OCI-LY3 (cell line): ENCODE measurements at regions not wholly inside any gene's neighbourhood (a gene's known extent, or its start where the extent isn't known, plus 50 kb on each side); places are given as distances from the start of the nearest gene placed in this dataset.
"Not testable (repeated sequence)": the region's sequence is repeated elsewhere in the genome, so short reads cannot be mapped to it uniquely, and the experiment has no call there.

Experiments
- H2AFZ ChIP-seq: fragments of 200-600, 300-600 bp; shearing (Covaris generic); 2 replicates; pipeline ENCODE4 v1.6.0; 2014; ENCODE audit warnings: antibody characterized with exemption, low read depth, low read length
- H3K27ac ChIP-seq: fragments of 200-600, 300-600 bp; sonication (generic); 2 replicates; pipeline ENCODE4 v1.5.1; 2014; ENCODE audit warnings: mild to moderate bottlenecking, low read length, moderate library complexity, mixed read lengths
- H3K27me3 ChIP-seq: fragments of 200-600, 300-600 bp; sonication (generic); 2 replicates; pipeline ENCODE4 v1.6.1; 2014; ENCODE audit warnings: low read depth, low read length, mixed read lengths
- H3K36me3 ChIP-seq: fragments of 200-600, 300-600 bp; sonication (generic); replicated peaks from 2 replicates; pipeline ENCODE3; 2014; ENCODE audit warnings: low read depth, low read length, mixed read lengths
- H3K4me1 ChIP-seq: fragments of 300-600, 200-600 bp; sonication (generic); 2 replicates; pipeline ENCODE4 v1.6.1; 2014; ENCODE audit warnings: low read length, mixed read lengths
- H3K4me2 ChIP-seq: fragments of 200-600, 300-600 bp; sonication (generic); 2 replicates; pipeline ENCODE4 v1.6.1; 2014; ENCODE audit warnings: low read length, mixed read lengths
- H3K4me3 ChIP-seq: fragments of 300-600, 200-600 bp; sonication (generic); 2 replicates; pipeline ENCODE4 v1.5.1; 2014; ENCODE audit warnings: antibody characterized with exemption, mild to moderate bottlenecking, low read length, moderate library complexity
- H3K79me2 ChIP-seq: fragments of 300-600, 200-600 bp; shearing (Covaris generic); 2 replicates; pipeline ENCODE4 v1.6.1; 2014; ENCODE audit warnings: mild to moderate bottlenecking, low read length, mixed read lengths
- H3K9ac ChIP-seq: fragments of 300-600, 200-600 bp; shearing (Covaris generic); 2 replicates; pipeline ENCODE4 v1.6.0; 2014; ENCODE audit warnings: mild to moderate bottlenecking, low read length, moderate library complexity
- H3K9me3 ChIP-seq: fragments of 200-600, 300-600 bp; shearing (Covaris generic); 2 replicates; pipeline ENCODE4 v1.6.1; 2014; ENCODE audit warnings: low read length, mixed read lengths; ENCODE audit not compliant: insufficient read depth
- H4K20me1 ChIP-seq: fragments of 200-600, 300-600 bp; sonication (generic); 2 replicates; pipeline ENCODE4 v1.6.1; 2016; ENCODE audit warnings: low read length, mixed read lengths; ENCODE audit not compliant: insufficient read depth
- CTCF ChIP-seq: fragments of 200-600, 300-600 bp; sonication (generic); IDR thresholded peaks from 2 replicates; pipeline ENCODE4 v1.5.1; 2014; ENCODE audit warnings: antibody characterized with exemption, low read length, low read depth
- EZH2phosphoT487 ChIP-seq: fragments of 200-600 bp; shearing (Covaris generic); IDR thresholded peaks from 2 replicates; pipeline ENCODE4 v1.6.1; 2018; ENCODE audit warnings: antibody characterized with exemption, mixed run types, low read depth

- Histone ChIP-seq H3K4me2 (no peak overlapping the region), H2AFZ (no peak overlapping the region), H3K27me3 (peaks cover 18% of the 10 kb centered on the region), H3K4me3 (no peak overlapping the region), H3K9me3 (peaks cover 6% of the 10 kb centered on the region; the same call in 1 of the 2 replicates), H3K36me3 (peaks cover 9% of the 10 kb centered on the region), H3K9ac (no peak overlapping the region), H4K20me1 (no peaks in the 10 kb centered on the region), H3K4me1 (peaks cover 23% of the 10 kb centered on the region), H3K79me2 (no peaks in the 10 kb centered on the region), H3K27ac (no peak overlapping the region)
- no peak for TF ChIP-seq EZH2phosphoT487
- no peak for TF ChIP-seq CTCF
These were observed 66.1 kb upstream of the HGFAC start for GRCh38 chr4:3375688-3376087.

- H4K20me1 ChIP-seq = no peaks in the 10 kb centered on the region
- H3K27ac ChIP-seq = no peak overlapping the region
- peaks cover 23% of the 10 kb centered on the region for H3K4me1 ChIP-seq
- H3K4me3 ChIP-seq = no peak overlapping the region
- H3K9me3 ChIP-seq = peaks cover 10% of the 10 kb centered on the region; the same call in 1 of the 2 replicates
- no peaks in the 10 kb centered on the region for H3K79me2 ChIP-seq
- H3K4me2 ChIP-seq = no peak overlapping the region
- no peak for TF ChIP-seq EZH2phosphoT487
- TF ChIP-seq CTCF = no peak
- peaks cover 13% of the 10 kb centered on the region for H3K27me3 ChIP-seq
- no peak overlapping the region for H3K9ac ChIP-seq
- peaks cover 9% of the 10 kb centered on the region for H3K36me3 ChIP-seq
- no peak overlapping the region for H2AFZ ChIP-seq
These were observed 65.5 kb upstream of the HGFAC start for GRCh38 chr4:3376266-3376665.

- no peaks in the 10 kb centered on the region for H3K27me3 ChIP-seq
- H3K36me3 ChIP-seq = peaks cover 14% of the 10 kb centered on the region
These were observed 64.2 kb upstream of the HGFAC start for GRCh38 chr4:3377557-3377956.

GRCh38 chr4:3380336-3380735 is 61.4 kb upstream of the HGFAC start:
- Histone ChIP-seq H3K9me3 (peaks cover 18% of the 10 kb centered on the region; the same call in 1 of the 2 replicates), H3K36me3 (peaks cover 14% of the 10 kb centered on the region)

More at GRCh38 chr4:3377557-3377956, 64.2 kb upstream of the HGFAC start:
- Histone ChIP-seq H3K79me2 (no peaks in the 10 kb centered on the region), H3K4me1 (peaks cover 13% of the 10 kb centered on the region), H3K27ac (no peak overlapping the region), H3K4me2 (no peak overlapping the region), H3K9me3 (peaks cover 18% of the 10 kb centered on the region; the same call in 1 of the 2 replicates), H3K4me3 (no peak overlapping the region), H4K20me1 (no peaks in the 10 kb centered on the region), H2AFZ (no peak overlapping the region), H3K9ac (no peak overlapping the region)
- TF ChIP-seq EZH2phosphoT487 = no peak
- TF ChIP-seq CTCF = no peak

GRCh38 chr4:3381208-3381607 is 60.6 kb upstream of the HGFAC start:
- not testable (repeated sequence) for H3K4me2 ChIP-seq, H3K79me2 ChIP-seq, H3K27ac ChIP-seq, H4K20me1 ChIP-seq, H3K27me3 ChIP-seq, H3K9ac ChIP-seq, H3K4me3 ChIP-seq, H2AFZ ChIP-seq
- H3K36me3 ChIP-seq = peaks cover 14% of the 10 kb centered on the region
- peaks cover 11% of the 10 kb centered on the region for H3K4me1 ChIP-seq
- H3K9me3 ChIP-seq = peaks cover 18% of the 10 kb centered on the region; the same call in 1 of the 2 replicates

More at GRCh38 chr4:3380336-3380735, 61.4 kb upstream of the HGFAC start:
- not testable (repeated sequence) for H2AFZ ChIP-seq, H3K4me2 ChIP-seq, H3K4me1 ChIP-seq, H3K27ac ChIP-seq, H3K9ac ChIP-seq, H4K20me1 ChIP-seq, H3K4me3 ChIP-seq, H3K27me3 ChIP-seq, H3K79me2 ChIP-seq
